A549 (cell line): ENCODE measurements at regions not wholly inside any gene's neighbourhood (a gene's known extent, or its start where the extent isn't known, plus 50 kb on each side); places are given as distances from the start of the nearest gene placed in this dataset.

Experiments used
- TF ChIP-seq, protein P1 (sequence below): fragments of 200-600 bp; sonication (generic); IDR thresholded peaks from 2 replicates; pipeline ENCODE4 v1.6.1; 2016; ENCODE audit warnings: antibody characterized with exemption, mild to moderate bottlenecking, moderate library complexity
- TF ChIP-seq, protein P2 (sequence below): fragments of >200 bp; sonication (Bioruptor Twin); formaldehyde crosslinking; IDR thresholded peaks from 3 replicates; pipeline ENCODE4 v1.5.1; 2016

DNA sequence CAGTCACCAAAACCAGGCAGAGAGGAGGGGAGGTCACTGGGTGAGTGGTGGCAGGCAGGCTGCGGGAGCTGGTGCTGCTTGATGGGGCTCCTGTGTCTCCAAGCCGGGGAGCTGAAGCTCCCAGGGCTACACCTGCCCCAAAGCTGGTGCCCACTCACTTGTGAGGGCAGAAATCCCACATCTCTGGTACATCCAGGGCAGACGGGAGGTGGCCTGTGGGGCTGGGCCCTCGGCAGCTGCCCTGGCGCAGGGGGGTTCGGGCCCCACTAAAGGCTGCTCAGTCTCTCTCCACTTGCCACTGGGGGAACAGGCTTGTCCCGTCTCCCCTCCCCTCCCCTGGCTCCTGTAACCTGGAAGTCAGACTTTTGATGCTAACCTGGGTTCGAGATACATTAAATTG is 55.6 kb upstream of the PPARA start:
- TF ChIP-seq, protein P1, sequence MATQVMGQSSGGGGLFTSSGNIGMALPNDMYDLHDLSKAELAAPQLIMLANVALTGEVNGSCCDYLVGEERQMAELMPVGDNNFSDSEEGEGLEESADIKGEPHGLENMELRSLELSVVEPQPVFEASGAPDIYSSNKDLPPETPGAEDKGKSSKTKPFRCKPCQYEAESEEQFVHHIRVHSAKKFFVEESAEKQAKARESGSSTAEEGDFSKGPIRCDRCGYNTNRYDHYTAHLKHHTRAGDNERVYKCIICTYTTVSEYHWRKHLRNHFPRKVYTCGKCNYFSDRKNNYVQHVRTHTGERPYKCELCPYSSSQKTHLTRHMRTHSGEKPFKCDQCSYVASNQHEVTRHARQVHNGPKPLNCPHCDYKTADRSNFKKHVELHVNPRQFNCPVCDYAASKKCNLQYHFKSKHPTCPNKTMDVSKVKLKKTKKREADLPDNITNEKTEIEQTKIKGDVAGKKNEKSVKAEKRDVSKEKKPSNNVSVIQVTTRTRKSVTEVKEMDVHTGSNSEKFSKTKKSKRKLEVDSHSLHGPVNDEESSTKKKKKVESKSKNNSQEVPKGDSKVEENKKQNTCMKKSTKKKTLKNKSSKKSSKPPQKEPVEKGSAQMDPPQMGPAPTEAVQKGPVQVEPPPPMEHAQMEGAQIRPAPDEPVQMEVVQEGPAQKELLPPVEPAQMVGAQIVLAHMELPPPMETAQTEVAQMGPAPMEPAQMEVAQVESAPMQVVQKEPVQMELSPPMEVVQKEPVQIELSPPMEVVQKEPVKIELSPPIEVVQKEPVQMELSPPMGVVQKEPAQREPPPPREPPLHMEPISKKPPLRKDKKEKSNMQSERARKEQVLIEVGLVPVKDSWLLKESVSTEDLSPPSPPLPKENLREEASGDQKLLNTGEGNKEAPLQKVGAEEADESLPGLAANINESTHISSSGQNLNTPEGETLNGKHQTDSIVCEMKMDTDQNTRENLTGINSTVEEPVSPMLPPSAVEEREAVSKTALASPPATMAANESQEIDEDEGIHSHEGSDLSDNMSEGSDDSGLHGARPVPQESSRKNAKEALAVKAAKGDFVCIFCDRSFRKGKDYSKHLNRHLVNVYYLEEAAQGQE: no peak
- TF ChIP-seq, protein P2, sequence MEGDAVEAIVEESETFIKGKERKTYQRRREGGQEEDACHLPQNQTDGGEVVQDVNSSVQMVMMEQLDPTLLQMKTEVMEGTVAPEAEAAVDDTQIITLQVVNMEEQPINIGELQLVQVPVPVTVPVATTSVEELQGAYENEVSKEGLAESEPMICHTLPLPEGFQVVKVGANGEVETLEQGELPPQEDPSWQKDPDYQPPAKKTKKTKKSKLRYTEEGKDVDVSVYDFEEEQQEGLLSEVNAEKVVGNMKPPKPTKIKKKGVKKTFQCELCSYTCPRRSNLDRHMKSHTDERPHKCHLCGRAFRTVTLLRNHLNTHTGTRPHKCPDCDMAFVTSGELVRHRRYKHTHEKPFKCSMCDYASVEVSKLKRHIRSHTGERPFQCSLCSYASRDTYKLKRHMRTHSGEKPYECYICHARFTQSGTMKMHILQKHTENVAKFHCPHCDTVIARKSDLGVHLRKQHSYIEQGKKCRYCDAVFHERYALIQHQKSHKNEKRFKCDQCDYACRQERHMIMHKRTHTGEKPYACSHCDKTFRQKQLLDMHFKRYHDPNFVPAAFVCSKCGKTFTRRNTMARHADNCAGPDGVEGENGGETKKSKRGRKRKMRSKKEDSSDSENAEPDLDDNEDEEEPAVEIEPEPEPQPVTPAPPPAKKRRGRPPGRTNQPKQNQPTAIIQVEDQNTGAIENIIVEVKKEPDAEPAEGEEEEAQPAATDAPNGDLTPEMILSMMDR: no peak
